GM18511 (cell line): ENCODE measurements at regions not wholly inside any gene's neighbourhood (a gene's known extent, or its start where the extent isn't known, plus 50 kb on each side); places are given as distances from the start of the nearest gene placed in this dataset.

Experiments used
- ATAC-seq: cut with Tn5 transposase; IDR thresholded peaks from one replicate; pipeline ENCODE4 v1.9.1; 2021; ENCODE audit warnings: mild to moderate bottlenecking, moderate library complexity; ENCODE audit not compliant: unreplicated experiment

- ATAC-seq, result no peak
These were observed 346.0 kb upstream of the PCDH20 start for GRCh38 chr13:61761690-61762089.

- no peak for ATAC-seq
These were observed 344.5 kb upstream of the PCDH20 start for GRCh38 chr13:61760102-61760501.

GRCh38 chr13:61756031-61756430 is 340.4 kb upstream of the PCDH20 start:
- no peak for ATAC-seq

- ATAC-seq, result no peak
These were observed 335.4 kb upstream of the PCDH20 start for GRCh38 chr13:61751039-61751438.

GRCh38 chr13:61738236-61738750 is 322.6 kb upstream of the PCDH20 start:
- ATAC-seq, result no peak

- no peak for ATAC-seq
These were observed 319.0 kb upstream of the PCDH20 start for GRCh38 chr13:61734683-61735082.

- ATAC-seq, result no peak
These were observed 312.8 kb upstream of the PCDH20 start for GRCh38 chr13:61728471-61728870.

- no peak for ATAC-seq
These were observed 312.1 kb upstream of the PCDH20 start for GRCh38 chr13:61727767-61728166.

- no peak for ATAC-seq
These were observed 310.2 kb upstream of the PCDH20 start for GRCh38 chr13:61725806-61726205.

- ATAC-seq, result no peak
These were observed 306.5 kb upstream of the PCDH20 start for GRCh38 chr13:61722119-61722518.

- no peak for ATAC-seq
These were observed 297.0 kb upstream of the PCDH20 start for GRCh38 chr13:61712621-61713020.

GRCh38 chr13:61709258-61709657 is 293.6 kb upstream of the PCDH20 start:
- no peak for ATAC-seq

GRCh38 chr13:61706899-61707298 is 291.2 kb upstream of the PCDH20 start:
- no peak for ATAC-seq

GRCh38 chr13:61700620-61701019 is 285.0 kb upstream of the PCDH20 start:
- ATAC-seq, result no peak

- no peak for ATAC-seq
These were observed 284.5 kb upstream of the PCDH20 start for GRCh38 chr13:61700181-61700580.

GRCh38 chr13:61696676-61697075 is 281.0 kb upstream of the PCDH20 start:
- no peak for ATAC-seq

GRCh38 chr13:61695147-61695546 is 279.5 kb upstream of the PCDH20 start:
- no peak for ATAC-seq

GRCh38 chr13:61692691-61693090 is 277.0 kb upstream of the PCDH20 start:
- no peak for ATAC-seq

- no peak for ATAC-seq
These were observed 270.0 kb upstream of the PCDH20 start for GRCh38 chr13:61685682-61686012.

- no peak for ATAC-seq
These were observed 269.5 kb upstream of the PCDH20 start for GRCh38 chr13:61684976-61685681.

GRCh38 chr13:61672756-61673155 is 257.1 kb upstream of the PCDH20 start:
- no peak for ATAC-seq

GRCh38 chr13:61670384-61671161 is 254.9 kb upstream of the PCDH20 start:
- no peak for ATAC-seq
